Fibroblast of mammary gland (primary cell): ENCODE measurements at regions not wholly inside any gene's neighbourhood (a gene's known extent, or its start where the extent isn't known, plus 50 kb on each side); places are given as distances from the start of the nearest gene placed in this dataset.

Experiments
- DNase-seq: peaks from one replicate; pipeline ENCODE4 v3.0.0-alpha.2; 2010; ENCODE audit warnings: low read depth
- H3K4me3 ChIP-seq: 2 replicates; pipeline ENCODE4 v1.5.1; 2011; ENCODE audit warnings: low read depth, mild to moderate bottlenecking, low read length, moderate library complexity; ENCODE audit not compliant: control insufficient read depth
- TF ChIP-seq, protein P1 (sequence below): conservative IDR thresholded peaks from 2 replicates; pipeline ENCODE4 v1.5.1; 2011; ENCODE audit warnings: low read depth, low read length, inconsistent platforms; ENCODE audit not compliant: control insufficient read depth, insufficient read depth

DNA sequence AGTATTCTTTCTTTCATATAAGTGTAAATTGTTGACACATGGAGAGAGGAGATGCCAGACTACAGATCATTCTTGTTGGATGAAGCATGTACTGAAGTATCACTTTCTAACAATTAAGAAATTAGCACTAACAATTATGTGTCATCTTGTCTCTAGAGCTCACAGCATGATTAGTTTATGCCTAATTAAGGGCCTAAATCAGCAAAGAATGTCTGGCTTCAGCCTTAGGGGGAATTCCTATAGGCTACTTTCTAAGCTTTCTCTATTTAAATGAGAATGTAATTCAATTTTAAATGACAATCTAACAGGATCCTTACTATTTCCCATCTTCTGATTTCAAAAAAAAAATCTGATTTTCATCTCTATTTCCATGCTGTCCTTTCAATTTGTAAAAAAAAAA, 371.0 kb downstream of the EPHA7 start:
- TF ChIP-seq, protein P1, sequence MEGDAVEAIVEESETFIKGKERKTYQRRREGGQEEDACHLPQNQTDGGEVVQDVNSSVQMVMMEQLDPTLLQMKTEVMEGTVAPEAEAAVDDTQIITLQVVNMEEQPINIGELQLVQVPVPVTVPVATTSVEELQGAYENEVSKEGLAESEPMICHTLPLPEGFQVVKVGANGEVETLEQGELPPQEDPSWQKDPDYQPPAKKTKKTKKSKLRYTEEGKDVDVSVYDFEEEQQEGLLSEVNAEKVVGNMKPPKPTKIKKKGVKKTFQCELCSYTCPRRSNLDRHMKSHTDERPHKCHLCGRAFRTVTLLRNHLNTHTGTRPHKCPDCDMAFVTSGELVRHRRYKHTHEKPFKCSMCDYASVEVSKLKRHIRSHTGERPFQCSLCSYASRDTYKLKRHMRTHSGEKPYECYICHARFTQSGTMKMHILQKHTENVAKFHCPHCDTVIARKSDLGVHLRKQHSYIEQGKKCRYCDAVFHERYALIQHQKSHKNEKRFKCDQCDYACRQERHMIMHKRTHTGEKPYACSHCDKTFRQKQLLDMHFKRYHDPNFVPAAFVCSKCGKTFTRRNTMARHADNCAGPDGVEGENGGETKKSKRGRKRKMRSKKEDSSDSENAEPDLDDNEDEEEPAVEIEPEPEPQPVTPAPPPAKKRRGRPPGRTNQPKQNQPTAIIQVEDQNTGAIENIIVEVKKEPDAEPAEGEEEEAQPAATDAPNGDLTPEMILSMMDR = no peak
- H3K4me3 ChIP-seq = no peak overlapping the region
- no peak for DNase-seq

DNA sequence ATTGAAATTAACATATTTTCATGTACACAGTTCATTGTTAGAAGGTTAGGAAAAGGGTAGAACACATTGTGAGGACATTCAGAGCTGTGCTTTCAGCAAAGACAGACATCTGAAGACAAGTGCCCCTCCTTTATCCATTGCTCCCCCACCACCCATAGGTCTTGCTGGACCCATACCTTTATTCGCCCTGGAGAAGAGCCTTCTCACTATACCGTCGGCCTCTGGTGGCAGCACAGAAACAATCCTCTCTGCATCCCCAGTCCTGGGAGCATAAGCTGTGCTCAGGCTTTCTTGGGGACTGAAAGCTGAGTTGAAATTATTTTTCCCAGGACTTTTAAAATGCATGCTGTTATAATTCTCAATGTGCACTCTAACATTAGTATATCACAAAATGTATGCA, 372.3 kb downstream of the EPHA7 start:
- H3K4me3 ChIP-seq = no peak overlapping the region
- no peak for DNase-seq
- TF ChIP-seq, protein P1 = no peak

DNA sequence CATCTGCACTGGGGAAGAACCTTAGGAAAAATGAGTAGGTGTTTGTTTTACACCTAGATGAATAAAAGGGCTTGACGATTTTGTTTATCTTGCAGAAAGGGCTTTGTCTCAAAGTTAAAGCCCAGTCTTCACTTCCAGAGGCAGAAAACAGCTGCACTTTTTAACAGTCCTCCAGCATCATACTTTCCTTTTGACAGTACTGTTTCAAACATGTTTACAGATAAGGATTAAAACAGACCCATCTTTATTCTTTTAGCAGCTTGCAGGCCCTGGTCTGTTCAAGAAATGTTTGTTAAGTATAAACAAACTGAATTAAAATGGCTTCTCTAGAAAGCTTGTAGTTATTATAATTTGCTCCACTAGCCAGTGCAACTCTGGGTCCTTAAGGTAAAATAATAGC, 374.2 kb downstream of the EPHA7 start:
- H3K4me3 ChIP-seq = no peak overlapping the region
- TF ChIP-seq, protein P1 = no peak
- DNase-seq = no peak

DNA sequence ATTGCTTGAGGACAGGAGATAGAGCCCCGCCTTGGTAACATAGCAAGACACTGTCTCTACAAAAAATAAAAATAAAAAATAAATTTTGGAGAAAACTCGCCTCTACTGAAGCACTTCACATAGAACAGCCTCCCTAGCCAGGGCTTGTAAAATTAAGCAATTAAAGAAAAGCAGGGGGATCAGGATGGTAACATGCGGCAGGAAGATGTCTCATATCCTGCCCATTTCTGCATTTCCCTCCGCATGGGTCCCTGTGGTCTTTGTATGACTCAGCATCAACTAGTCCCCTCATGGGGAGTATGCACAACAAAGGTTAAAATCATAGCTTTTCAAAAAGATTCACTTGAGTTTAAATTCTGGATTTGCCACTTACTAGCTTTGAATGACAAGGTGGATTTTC, 379.0 kb downstream of the EPHA7 start:
- TF ChIP-seq, protein P1 = no peak
- no peak for DNase-seq
- H3K4me3 ChIP-seq = no peak overlapping the region

DNA sequence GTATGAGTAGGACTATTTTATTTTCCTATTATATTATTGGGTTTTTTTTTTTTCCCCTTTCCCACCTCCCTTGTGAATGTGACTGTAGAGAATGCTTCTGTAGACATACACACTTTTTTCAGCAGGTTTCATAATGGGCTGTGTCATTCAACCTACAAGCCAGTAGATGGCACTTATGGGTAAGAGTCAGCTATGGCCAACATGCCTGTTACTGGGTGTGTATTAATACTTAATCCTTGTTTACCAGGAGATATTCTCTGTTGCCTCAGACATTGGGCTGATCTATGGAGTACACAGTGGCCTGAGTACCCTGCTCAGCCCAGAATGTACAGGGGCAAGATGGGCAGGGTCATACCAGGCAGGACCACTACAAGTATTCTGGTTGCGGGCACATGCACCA, 382.5 kb downstream of the EPHA7 start:
- TF ChIP-seq, protein P1 = peak; percentile 7
- no peak overlapping the region for H3K4me3 ChIP-seq
- no peak for DNase-seq

DNA sequence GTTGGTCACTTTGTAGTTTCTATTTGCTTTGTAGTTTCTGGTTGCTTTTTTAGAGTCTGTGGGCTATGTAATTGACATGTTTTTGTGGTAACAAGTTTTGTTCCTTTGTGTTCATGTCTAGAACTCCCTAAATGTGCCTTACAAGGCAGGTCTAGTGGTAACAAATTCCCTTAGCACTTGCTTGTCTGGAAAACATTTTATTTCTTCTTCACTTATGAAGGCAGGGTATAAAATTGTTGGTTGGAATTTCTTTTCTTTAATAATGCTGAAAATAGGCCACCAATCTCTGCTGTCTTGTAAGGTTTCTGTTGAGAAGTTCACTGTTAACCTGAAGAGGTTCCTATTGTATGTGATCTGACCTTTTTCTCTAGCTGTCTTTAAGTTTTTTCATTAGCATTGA, 383.6 kb downstream of the EPHA7 start:
- no peak for DNase-seq
- H3K4me3 ChIP-seq = no peak overlapping the region
- TF ChIP-seq, protein P1 = no peak

DNA sequence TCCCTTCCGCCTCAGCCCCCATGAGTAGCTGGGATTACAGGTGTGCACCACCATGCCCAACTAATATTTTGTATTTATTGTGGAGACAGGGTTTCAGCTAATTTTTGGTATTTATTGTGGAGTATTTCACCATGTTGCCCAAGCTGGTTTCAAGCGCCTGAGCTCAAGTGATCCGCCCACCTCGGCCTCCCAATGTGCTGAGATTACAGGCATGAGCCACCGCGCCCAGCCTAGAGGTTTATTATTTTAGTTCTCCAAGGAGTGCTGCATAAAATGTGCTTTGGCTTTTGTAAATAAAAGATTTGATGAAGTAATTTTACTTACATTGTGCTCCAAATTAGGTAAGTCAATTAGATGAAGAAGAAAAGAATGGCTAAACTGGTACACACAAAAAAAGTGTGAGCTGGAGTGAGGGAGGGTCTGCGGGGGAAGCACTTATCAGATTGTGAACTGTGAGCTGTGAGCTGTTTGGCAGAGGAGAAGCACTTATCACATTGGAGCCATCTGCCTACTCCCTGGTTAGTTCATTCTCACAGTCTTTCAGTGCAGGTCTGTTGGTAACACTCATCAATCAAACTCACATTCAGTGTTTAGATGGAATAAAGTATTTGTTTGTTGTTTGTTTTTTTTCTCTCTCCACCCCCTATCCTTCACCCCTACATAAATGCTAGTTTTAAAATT, 398.0 kb downstream of the EPHA7 start:
- no peak overlapping the region for H3K4me3 ChIP-seq
- DNase-seq = no peak
- TF ChIP-seq, protein P1 = no peak
